ENCODE measurements at regions not wholly inside any gene's neighbourhood (a gene's known extent, or its start where the extent isn't known, plus 50 kb on each side); places are given as distances from the start of the nearest gene placed in this dataset.

DNA sequence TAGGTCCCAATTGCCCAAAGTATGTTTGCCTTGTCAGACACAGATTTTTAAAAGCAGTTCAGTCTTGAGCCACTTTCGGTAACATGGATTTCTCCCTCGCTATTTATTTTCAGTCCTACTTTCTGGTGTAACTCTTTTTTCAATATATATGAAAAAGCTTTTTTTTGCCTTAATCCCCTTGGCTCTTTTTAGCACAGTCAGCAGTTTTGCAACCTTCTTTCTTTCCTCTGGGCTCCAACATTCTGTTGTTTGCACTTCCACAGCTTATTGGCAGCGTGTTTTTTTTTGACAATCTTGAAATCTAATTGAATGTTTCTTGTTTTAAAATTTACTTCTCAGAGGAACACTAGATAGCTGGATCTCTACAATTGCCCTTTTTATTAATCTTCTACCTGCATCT lies 429.3 kb upstream of the NBEA start:
- DNase-seq = no peak

- no peak for DNase-seq
Observed at GRCh38 chr13:34513526-34513925, 428.5 kb upstream of the NBEA start.

- DNase-seq = no peak
Observed at GRCh38 chr13:34515201-34515600, 426.9 kb upstream of the NBEA start.

GRCh38 chr13:34521171-34521570 lies 420.9 kb upstream of the NBEA start:
- no peak for DNase-seq

DNA sequence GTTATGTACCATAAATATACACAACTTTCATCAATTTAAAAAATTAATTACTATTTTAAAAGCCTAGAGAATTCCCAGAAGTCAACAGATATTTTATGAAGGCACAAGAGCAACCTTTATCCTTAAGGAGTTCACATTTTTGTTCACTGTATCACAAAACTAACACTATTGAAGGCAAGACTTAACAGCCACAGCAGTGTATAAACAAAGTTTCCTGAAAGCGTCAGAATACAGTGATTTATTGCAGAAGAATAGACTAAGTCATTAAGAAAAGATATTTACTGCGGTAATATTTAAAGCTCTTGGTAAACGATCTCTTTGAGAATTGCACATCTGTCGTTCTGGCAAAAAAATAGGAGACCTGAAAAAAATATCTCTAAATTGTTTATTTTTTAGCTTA lies 419.3 kb upstream of the NBEA start:
- no peak for DNase-seq

GRCh38 chr13:34523406-34523805 lies 418.7 kb upstream of the NBEA start:
- DNase-seq = no peak

GRCh38 chr13:34533941-34534340 lies 408.1 kb upstream of the NBEA start:
- DNase-seq = no peak

DNA sequence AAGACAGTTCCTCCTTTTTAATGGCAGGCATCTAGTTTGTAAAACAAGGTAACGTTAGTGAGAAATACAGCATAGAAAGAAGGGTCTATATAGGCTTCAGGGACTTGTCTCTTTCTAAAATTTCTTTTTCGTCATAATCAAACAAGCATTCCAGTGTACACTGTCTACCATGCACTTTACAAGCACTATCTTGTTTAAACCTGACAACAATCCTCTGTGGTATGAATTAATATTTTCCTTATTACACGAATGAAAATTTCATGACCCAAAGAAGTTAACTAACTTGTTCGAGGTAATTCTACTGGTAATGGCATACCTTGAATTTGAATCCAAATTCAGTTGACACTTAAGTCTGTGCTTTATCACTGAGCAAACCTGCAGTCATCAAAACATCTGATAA lies 399.7 kb upstream of the NBEA start:
- no peak for DNase-seq

GRCh38 chr13:34543836-34544235 lies 398.2 kb upstream of the NBEA start:
- no peak for DNase-seq

DNA sequence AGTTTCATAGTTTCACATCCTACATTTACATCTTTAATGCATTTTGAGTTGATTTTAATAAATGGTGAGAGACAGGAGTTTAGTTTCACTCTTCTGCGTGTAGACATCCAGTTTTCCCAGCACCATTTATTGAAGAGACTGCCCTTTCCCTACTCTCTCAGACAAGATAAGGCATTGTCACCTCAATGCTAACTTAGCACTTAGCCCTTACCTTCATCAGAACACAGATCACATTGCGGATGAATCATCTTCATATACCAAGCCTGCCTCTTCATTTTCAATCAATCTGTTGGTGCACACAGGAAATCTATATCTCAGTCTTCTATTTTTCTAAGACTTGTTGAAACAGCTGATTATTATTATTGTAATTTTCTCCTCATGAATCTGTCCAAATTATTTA lies 396.6 kb upstream of the NBEA start:
- no peak for DNase-seq

GRCh38 chr13:34546344-34547250 lies 395.5 kb upstream of the NBEA start:
- DNase-seq = no peak

- DNase-seq = no peak
Observed at GRCh38 chr13:34547929-34548328, 394.1 kb upstream of the NBEA start.

- no peak for DNase-seq
Observed at GRCh38 chr13:34553376-34553775, 388.7 kb upstream of the NBEA start.

- DNase-seq = no peak
Observed at GRCh38 chr13:34555988-34556387, 386.1 kb upstream of the NBEA start.

DNA sequence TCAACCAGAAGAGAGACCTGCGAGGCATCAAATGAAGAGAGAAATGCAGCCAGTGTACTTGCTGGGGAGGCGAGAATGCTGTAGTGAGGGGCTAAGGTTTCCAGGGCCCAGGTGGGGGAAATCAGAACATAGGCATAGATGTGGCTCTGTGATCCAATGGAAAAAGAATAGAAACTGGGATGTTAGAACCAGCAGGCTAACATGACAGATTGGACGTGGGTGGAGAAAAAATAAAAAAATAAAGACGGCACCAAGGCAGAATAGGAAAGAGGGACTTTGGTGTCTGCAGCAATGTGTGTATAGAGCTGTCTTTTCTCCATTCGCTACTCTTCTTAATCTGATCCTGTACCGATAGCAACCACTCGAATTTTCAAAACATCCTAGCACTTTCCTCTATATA lies 381.0 kb upstream of the NBEA start:
- DNase-seq = no peak

- no peak for DNase-seq
Observed at GRCh38 chr13:34567597-34567996, 374.5 kb upstream of the NBEA start.

- DNase-seq = no peak
Observed at GRCh38 chr13:34570698-34571353, 371.2 kb upstream of the NBEA start.

- DNase-seq = no peak
Observed at GRCh38 chr13:34571716-34572115, 370.4 kb upstream of the NBEA start.

- DNase-seq = no peak
Observed at GRCh38 chr13:34577051-34577450, 365.0 kb upstream of the NBEA start.

DNA sequence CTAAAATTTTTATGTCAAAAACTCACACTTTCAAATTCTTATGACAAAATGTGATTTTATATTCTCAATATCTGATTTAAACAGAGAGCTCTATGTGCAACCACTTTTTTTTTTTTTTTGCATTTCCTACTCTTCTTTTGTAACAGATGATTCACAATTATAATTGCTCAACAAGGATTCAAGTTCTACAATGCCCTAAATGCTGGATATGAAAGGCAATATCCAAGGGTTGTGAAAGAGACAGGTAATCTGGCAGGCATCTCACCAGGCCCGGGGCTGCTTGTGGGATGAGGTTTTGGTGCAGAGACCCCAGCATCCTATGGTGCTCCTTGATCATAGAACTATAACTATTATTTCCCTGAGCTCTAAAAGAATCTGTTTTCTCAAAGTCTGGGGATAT lies 363.6 kb upstream of the NBEA start:
- DNase-seq = no peak

DNA sequence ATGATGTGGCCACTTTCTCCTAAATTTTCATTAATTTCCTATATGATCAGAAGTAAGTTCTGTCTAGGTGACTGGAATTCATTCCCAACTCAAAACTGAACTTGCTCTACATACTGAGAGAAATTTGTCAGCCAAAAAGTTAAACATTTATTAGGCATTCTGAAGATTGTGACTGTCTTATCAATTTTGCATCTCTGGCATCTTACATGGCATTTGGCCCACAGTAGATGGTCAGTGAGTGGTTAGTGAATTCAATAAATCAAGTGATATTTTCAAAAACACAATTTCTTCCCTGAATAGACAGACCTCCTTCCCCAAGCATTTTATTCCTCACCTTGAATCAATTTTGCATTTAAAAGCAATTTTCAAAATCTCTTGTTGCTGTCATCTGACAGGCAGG lies 363.2 kb upstream of the NBEA start:
- no peak for DNase-seq

GRCh38 chr13:34583181-34583580 lies 358.9 kb upstream of the NBEA start:
- DNase-seq = no peak

GRCh38 chr13:34587576-34587975 lies 354.5 kb upstream of the NBEA start:
- DNase-seq = no peak

DNA sequence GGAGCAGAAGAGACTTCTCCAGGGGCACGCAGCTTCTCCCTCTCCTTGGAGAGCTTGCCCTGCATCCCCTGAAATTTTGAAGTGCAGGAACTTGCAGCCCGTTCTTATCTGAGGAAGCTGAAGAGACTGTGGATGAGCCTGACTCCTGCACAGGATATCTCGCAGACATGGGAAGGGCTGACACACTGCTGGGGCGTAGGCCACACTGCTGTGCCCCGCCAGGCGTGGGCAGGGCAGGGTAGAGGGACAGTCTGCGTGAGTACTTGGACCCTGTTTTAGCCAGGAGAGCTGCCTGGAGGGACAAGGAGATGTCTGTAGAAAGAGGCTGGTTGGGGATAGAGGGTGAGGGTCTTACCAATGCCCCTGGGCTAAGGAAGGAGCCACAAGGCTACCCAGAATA lies 353.7 kb upstream of the NBEA start:
- no peak for DNase-seq

DNA sequence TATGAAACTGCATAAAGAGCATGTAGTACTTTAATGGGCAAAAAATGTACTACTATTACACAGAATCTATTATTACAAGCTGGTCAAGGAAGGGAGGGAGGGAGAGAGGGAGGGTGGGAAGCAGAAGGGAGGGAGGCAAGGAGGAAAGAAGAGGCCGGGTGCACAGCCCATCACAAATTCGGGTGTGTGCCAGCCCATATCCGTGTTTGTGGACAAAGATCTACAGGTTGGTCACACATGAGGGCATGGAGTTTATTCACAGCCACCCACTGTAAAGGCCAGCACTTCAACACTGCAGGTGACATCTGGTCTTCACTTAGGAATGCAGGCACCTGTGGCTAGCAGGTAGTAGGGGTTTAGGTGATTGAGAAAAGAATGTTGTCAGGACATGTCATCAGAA lies 352.5 kb upstream of the NBEA start:
- no peak for DNase-seq
